GM10266 (cell line): ENCODE measurements at regions not wholly inside any gene's neighbourhood (a gene's known extent, or its start where the extent isn't known, plus 50 kb on each side); places are given as distances from the start of the nearest gene placed in this dataset.

ENCODE experiments used
- DNase-seq: peaks from one replicate; pipeline ENCODE4 v3.0.0; 2012; ENCODE audit errors: extremely low spot score
- CTCF ChIP-seq: IDR thresholded peaks from 2 replicates; pipeline ENCODE4 v1.5.1; 2012; ENCODE audit warnings: mild to moderate bottlenecking, low read depth; ENCODE audit not compliant: control insufficient read depth, insufficient read depth; ENCODE audit errors: missing control alignments

DNA sequence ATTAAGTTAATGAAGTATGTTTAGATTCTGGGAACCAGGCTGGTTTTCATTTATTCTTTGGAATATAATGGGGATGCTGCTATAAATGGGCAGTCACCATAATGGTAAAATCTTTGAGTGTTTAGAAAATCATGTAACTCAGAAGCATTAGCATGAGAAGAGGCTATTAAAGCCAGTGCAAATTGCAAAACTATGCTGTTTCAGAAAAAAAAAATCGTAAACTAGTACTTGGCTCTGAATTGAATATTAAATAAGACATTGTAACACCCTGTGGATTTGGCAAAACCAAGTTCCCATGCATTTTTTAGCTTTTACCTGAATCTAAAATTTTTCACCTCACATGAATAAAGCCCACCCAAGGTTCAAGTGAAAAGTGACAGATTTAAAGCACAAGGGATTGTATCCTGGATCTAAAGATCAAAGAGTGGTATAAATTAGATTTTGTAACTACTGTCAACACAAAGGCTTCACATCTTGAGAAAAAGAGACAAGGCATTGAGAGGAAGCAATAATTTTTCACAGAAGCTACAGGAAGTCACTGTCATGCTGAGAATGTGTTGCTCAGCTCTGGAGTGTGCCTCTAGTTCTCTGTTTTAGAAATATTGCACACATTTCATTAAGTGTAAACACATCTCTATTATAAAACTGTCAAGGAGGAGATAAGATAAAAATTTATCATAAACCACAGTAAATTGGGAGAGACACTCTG, 142.2 kb downstream of the ABCA8 start:
- no peak for TF ChIP-seq CTCF
- DNase-seq = no peak

- no peak for DNase-seq
- TF ChIP-seq CTCF = no peak
These were observed 146.0 kb downstream of the ABCA8 start for GRCh38 chr17:68809148-68809547.

DNA sequence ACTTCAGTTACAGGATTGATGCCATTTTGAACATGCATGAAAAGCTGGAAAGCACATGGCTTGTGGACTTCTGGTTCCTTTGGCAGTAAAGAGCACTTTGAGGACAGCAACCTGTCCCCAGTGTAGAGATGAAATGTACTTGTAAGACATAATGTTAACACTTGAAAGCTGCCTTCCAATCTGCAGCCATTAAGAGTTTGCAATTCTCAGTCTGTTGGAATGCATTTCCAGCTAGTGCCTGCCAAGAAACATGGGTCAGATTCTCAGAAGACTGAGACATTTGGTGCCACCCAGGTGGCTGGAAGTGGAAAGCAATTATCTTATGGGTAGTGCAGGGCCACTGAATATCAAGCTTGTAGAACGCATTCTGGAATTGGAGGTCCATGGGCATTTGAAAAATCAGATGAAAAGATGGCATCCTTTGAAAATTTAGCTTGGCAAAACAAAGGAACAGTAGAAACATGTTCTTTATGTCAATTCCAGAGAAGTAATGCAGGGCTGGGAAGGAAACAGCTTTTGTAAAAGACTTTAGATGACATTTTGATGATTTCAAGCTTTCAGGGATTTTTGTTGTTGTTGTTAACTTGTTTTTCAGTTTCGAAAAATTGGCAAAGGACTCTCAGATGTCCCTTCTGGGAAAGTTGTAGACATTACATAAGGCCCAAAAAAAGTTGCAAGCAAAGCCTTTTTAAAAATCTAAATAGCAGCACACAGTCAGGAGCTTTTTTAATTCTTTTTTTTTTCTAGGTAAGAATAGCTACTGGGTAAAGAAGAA, 147.0 kb downstream of the ABCA8 start:
- DNase-seq = no peak

DNA sequence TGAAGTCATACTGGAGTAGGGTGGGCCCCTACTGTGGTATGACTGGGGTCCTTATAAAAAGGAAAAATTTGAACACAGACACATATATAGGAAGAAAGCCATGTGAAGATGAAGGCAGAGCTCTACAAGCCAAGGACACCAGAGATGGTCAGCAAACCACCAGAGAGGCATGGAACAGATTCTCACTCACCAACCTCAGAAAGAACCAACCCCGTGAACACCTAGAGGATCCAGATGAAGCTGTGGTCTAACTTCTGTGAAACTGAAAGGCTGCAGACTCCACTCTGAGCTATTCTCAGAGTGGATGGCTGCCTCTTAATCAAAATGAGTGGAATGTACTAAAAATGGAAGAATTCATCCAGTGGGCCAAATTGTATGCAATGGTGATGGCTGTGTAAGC, 149.6 kb downstream of the ABCA8 start:
- no peak for DNase-seq
- TF ChIP-seq CTCF = no peak

More for the DNA sequence above, 147.0 kb downstream of the ABCA8 start:
- no peak for TF ChIP-seq CTCF

GRCh38 chr17:68804777-68805520, 150.2 kb downstream of the ABCA8 start:
- no peak for DNase-seq
- no peak for TF ChIP-seq CTCF

DNA sequence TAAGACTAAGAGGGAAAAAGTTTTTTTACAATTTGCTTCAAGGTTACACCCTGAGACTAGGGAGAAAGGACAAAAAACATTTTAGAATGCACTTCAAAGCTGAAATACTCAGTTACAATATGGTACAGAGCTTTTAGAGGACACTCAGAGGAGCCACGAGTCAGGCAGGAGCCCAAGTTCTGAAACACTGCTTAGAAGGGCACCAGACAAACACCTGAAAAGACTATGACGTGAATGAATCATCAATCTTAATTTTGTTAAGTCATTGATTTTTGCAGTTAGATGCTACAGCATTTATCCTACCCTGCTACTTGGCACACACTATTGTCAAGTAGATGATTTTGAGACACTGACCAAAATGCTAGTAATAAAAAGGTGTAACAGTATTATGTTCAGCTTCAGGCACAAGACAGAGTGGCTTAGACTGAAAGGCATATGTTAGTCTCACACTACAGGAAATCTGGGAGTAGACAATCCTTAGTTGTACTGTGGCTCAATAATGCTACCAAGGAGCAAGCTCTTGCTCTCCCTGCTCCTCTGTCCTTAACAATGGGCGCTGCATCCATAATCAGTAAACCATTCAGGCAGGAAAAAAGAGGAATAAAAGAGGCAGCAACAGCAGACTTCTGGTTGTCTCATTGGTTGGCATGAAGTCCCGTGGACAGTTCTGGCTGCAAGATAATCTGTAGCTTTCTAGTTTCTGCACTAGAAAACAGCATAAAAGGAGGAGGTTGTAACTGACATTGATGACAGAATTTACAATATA, 151.8 kb downstream of the ABCA8 start:
- no peak for TF ChIP-seq CTCF
- DNase-seq = no peak
